GM21390 (cell line): ENCODE measurements at regions not wholly inside any gene's neighbourhood (a gene's known extent, or its start where the extent isn't known, plus 50 kb on each side); places are given as distances from the start of the nearest gene placed in this dataset.
"Not testable (repeated sequence)": the region's sequence is repeated elsewhere in the genome, so short reads cannot be mapped to it uniquely, and the experiment has no call there.

Source experiments
- ATAC-seq: cut with Tn5 transposase; IDR thresholded peaks from one replicate; pipeline ENCODE4 v1.9.1; 2021; ENCODE audit not compliant: unreplicated experiment

DNA sequence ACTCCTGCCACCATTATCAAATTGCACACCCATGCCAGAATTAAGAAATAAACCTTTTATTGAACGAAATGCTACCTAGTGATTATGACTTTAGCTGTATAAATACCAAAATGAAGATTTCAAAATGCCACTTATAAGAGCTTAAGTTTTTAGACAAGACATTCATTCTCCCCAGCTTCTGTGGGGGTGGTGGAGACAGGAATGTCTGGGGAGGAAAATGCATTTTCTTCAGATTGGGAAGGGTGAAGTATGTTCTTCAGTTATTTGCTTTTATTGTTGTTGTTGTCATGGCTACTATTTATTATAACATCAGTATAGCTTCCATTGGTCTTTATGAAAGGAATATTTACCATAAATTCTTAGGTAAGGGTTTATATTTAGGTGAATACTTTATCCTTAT, 132.7 kb upstream of the GMNC start:
- no peak for ATAC-seq

DNA sequence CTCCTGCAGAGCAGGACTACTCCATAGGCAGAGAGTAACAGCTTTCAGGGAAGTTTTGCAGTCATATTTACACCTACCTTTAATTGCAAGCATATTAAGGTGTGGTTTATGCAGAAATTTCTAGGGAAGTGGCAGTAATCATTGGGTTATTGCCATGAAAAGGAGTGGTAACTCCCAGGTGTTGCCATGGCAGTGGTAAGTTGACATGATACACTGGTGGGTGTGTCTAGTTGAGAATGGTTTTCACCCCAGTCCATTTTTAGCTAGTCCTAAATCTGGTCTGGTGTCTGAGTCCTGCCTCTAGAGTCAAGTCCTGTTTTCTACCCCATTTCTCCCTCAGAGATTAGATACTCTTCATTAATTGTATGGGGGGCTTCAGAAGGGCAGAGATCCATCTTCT, 128.4 kb upstream of the GMNC start:
- no peak for ATAC-seq

DNA sequence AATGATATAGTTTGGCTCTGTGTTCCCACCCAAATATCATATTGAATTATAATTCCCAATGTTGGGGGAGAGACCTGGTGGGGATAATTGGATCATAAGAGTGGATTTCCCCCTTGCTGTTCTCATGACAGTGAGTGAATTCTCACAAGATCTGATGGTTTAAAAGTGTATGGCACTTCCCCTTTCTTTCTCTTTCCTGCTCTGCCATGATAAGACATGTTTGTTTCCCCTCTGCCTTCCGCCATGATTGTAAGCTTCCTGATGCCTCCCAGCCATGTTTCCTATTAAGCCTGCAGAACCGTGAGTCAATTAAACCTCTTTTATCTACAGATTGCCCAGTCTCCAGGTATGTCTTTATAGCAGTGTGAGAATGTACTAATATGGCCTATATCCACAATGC, 126.7 kb upstream of the GMNC start:
- no peak for ATAC-seq

DNA sequence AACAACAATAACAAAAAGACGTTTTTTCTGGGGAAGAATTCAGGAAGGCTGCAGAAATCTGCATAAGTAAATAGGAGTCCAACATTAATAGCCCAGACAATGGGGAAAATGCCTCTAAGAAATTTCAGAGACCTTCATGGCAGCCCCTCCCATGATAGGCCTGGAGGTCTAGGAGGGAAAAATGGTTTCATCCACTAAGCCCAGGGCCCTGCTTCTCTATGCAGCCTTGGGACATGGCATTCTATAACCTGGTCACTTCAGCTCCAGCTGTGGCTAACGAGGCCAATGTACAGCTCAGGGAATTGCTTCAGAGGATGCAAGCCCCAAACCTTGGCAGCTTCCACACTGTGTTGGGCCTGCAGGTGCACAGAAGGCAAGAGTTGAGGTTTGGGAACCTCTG, 125.6 kb upstream of the GMNC start:
- no peak for ATAC-seq

DNA sequence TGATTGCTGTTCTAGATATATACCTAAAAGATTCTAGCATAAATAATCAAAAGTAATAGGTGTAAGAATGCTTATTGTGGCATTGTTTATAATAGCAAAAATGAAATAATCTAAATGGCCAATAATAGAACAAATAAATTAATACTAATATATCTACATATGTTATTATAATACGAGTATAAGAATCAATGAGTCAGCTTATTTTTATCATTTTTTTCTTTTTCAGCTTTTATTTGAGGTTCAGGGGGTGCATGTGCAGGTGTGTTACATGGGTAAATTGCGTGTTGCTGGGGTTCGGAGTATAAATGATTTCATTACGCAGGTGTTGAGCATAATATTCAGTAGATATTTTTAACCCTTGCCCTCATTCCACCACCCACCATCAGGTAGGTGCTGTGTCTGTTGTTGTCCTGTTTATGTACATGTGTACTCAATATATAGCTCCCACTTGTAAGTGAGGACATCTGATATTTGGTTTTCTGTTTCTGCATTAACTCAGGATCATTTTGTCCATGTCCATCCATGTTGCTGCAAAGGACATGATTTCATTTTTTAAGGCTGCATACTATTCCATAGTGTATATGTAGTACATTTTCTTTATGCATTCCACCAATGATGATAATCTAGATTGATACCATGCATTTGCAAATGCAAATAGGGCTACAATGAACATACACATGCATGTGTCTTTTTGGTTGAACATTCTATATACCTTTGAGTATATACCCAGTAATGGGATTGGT, 122.2 kb upstream of the GMNC start:
- no peak for ATAC-seq

DNA sequence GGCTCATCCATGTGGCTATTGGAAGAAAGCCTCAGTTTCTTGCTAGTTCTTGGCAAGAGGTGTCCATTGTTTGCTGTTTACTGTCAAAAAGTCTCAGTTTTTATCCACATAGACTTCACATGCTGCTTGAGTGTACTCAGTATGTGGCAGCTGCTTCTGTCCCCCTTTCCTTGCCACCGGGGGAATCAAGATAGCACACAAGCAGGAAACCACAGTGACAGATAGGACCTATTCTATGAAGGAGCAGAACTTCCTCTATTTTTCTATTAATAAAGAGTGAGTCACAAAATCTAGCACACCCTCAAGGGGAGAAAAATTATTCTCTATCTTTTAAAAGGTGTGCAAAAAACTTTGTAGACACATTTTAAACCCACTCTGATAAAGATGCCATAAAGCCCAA, 121.4 kb upstream of the GMNC start:
- no peak for ATAC-seq

DNA sequence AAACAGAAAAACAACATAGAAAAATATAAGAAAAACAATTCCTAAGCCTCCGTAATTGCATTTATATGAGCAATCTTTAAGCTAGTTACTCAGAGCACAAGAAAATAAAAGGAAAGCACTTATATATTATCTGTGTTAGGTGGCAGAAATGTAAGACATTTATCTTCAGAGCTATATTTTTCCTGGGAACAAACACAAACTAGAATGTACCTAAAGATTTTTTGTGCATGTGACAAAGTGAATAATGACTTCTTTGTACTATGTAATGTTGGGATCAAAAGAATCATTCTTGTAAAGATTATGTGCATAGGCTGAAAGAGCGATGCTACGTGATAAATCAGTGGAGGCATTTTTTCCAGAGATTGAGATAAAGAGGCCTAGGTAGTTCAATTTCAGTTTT, 111.3 kb upstream of the GMNC start:
- ATAC-seq: no peak

DNA sequence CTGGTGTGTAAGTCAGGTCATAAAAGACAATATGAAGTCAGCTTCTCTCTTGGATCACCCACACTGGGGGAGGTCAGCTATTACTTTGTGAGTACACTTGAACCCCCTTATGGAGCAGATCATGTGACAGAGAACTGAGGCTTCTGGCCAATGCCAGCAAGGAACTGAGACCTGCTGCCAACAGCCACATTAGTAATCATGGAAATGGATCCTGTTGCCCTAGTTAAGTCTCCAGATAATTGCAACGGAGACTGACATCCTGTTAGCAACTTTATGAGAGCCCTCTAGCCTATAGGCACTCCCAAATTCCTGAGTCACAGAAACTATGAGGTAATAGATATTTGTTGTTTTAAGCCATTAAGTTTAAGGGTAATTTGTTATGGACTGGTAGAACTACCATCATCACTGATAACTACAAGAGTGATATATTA, 110.4 kb upstream of the GMNC start:
- ATAC-seq: no peak

DNA sequence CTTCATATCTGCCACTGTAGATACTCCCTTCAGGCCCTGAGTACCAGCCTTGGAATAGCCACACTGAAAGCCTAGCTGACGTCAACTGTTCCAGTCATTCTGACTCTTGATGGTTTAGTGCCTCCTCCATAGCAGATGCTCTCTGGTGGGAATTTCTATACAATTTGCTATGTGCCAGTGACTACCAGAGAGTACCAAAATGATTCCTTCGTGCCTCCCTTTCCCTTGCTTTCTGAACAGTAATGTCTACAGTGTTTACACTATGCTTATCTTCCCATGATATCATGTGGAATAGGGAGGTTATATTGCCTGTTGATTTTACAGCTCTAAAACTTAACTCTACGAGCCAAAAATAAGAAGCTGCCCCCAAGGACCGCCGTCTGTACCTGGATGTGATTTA, 109.7 kb upstream of the GMNC start:
- no peak for ATAC-seq

DNA sequence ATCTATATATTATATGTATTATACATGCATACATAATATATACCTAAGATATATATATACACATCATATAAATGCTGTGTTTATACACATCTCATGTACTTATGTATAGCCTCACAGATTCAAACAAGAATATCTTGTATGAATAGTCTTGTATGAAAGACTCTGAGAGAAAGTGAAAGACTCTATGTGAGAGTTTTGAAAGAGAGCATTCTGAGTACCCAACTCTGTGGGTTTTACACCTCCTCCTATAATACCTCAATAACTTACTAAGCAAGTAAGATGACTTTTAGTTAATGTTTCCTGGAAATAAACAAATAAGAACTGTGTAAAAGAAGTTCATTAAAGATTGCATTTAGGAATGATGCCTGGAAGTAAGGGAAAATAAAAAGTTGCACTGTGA, 108.1 kb upstream of the GMNC start:
- no peak for ATAC-seq

DNA sequence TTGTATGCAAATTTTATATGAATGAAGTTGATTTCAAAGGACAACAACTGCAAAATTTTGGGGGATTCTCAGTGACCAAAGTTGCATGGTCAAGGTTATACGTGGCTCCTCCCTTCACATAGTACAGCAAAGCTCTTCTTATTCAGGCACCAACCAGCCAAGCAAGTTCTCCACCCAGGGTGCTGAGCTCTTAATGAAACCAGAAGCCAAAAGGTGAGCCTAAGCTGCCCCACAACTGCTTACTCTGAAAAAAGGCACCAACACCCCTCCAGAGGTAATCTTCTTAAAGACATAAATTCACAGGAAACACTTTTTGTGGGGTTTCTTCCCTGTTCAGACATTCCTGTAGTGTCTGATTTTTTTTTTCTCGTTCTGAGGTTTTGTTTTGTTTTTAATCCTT, 106.1 kb upstream of the GMNC start:
- ATAC-seq: no peak

DNA sequence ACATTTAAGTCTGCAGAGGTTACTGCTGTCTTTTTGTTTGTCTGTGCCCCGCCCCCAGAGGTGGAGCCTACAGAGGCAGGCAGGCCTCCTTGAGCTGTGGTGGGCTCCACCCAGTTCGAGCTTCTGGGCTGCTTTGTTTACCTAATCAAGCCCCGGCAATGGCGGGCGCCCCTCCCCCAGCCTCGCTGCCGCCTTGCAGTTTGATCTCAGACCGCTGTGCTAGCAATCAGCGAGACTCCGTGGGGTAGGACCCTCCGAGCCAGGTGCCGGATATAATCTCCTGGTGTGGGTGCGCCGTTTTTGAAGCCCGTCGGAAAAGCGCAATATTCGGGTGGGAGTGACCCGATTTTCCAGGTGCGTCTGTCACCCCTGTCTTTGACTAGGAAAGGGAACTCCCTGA, 102.4 kb upstream of the GMNC start:
- ATAC-seq: not testable (repeated sequence)

DNA sequence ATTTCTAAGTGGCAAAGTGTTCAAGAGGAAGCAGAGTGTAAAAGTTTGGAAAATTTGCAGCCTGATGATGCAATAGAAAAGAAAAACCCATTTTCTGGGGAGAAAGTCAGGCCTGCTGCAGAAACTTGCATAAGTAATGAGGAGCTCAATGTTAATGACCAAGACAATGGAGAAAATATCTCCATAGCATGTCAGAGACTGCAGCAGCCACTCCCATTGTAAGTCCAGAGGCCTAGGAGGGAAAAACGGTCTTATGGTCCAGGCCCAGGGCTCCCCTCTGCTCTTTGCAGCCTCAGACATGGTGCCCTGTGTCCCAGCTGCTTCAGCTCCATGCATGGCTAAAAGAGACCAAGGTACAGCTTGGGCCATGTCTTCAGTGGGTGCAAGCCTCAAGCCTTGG, 96.6 kb upstream of the GMNC start:
- ATAC-seq: no peak

DNA sequence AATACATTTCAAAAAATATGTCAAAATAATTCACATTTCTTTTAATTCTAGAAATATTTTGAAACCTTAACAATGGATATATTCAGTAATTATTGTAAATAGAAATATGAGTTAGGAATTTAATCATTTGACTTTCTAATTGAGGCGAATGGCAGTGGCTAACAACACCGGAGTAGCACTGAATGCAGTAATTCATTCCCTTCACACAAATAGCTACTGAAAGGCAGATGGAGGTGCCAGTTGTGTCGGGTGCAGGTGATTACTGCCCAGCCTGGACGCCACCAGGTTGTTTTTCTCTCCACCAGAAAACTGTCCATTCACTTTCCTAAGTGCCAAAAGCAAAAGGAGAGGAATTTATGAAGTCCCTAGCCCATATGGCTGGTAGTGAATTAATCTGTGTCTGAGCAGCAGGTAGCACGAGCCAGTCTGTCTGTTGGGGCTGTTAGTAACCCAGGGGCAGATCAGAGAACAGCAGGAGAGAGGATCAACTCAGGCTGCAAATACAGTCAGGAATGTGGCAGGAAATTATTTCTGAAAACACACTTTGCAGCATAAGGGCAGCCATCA, 79.3 kb upstream of the GMNC start:
- ATAC-seq: no peak

DNA sequence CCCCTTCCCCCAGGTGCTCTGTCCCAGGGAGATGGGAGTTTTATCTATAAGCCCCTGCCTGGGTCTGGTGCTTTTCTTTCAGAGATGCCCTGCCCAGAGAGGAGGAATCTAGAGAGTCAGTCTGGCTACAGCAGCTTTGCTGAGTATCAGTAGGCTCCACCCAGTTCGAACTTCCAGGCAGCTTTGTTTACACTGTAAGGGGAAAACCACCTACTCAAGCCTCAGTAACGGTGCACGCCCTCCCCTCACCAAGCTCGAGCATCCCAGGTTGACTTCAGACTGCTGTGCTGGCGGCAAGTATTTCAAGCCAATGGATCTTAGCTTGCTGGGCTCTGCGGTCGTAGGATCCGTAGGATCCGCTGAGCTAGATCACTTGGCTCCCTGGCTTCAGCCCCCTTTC, 72.1 kb upstream of the GMNC start:
- ATAC-seq: not testable (repeated sequence)

DNA sequence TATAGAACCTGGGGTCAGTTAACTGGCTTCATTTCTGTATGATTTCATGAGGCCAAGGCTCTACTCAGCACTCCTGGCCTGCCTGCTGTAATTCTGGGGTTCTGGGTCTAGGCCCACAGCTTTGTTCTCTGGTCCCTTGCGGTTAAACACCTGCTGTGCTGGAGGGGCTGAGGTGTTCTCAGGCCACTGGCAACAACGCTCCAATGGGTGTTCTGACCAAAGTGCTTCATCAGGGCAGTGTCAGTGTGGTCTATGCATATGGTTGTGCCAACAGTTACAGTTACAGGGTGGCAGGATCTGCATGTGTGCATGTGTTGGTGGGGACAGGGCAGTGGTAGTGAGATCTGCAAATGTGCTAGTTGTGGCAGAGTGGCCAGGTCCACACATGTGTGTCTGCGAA, 64.1 kb upstream of the GMNC start:
- no peak for ATAC-seq

DNA sequence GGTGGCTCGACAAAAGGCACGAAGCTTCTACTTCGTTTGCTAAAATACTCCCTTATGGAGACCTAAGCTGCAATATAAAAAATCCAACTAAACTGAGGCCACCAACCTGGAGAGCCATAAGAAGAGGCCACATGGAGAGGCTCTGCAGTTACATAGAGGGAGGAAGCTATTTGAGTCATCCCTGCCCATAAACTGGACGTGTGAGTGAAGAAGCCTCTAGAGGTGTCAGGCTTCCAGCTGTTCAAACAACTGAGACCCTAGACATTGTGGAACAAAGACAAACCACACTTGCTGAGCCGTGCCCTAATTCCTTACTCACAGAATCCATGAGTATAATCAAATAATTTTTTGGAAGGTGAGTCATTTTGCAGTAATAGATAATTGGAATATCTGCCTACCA, 50.2 kb upstream of the GMNC start:
- ATAC-seq: no peak
